Aorta (tissue), 5 donors: ENCODE measurements at regions not wholly inside any gene's neighbourhood (a gene's known extent, or its start where the extent isn't known, plus 50 kb on each side); places are given as distances from the start of the nearest gene placed in this dataset.
"Not testable (repeated sequence)": the region's sequence is repeated elsewhere in the genome, so short reads cannot be mapped to it uniquely, and the experiment has no call there.

ENCODE experiments used
- ATAC-seq: fragments of 200-7000 bp; cut with Tn5 transposase; one replicate; pipeline ENCODE4 v1.9.1; 2022; ENCODE audit warnings: moderate library complexity; ENCODE audit not compliant: low FRiP score
- DNase-seq, 2 donors: peaks; one replicate each; pipeline ENCODE4 v3.0.0-alpha.2; 2020
- H3K27ac ChIP-seq, 2 donors: one replicate each; pipeline ENCODE4 v1.5.1; 2013; ENCODE audit warnings: low read length in 2 of 2, mild to moderate bottlenecking in 2 of 2, moderate library complexity in 2 of 2, control low read depth in 1 of 2, inconsistent platforms in 1 of 2, low read depth in 1 of 2
- H3K27me3 ChIP-seq, 2 donors: one replicate each; pipeline ENCODE4 v1.6.1; 2013; ENCODE audit warnings: control low read depth in 1 of 2, low read length in 1 of 2, mild to moderate bottlenecking in 1 of 2, moderate library complexity in 1 of 2; ENCODE audit not compliant: insufficient read depth in 2 of 2, control insufficient read depth in 1 of 2
- H3K36me3 ChIP-seq, 2 donors: one replicate each; pipeline ENCODE4 v1.6.1; 2013; ENCODE audit warnings: control low read depth in 1 of 2, low read length in 1 of 2, mild to moderate bottlenecking in 1 of 2; ENCODE audit not compliant: insufficient read depth in 2 of 2, control insufficient read depth in 1 of 2
- H3K4me1 ChIP-seq, 2 donors: one replicate each; pipeline ENCODE4 v1.6.1; 2013; ENCODE audit warnings: low read length in 2 of 2, control low read depth in 1 of 2, mild to moderate bottlenecking in 1 of 2, moderate library complexity in 1 of 2; ENCODE audit not compliant: insufficient read depth in 2 of 2, control insufficient read depth in 1 of 2
- H3K4me3 ChIP-seq, 2 donors: one replicate each; pipeline ENCODE4 v1.5.1; 2013; ENCODE audit warnings: low read length in 2 of 2, control low read depth in 1 of 2, mild to moderate bottlenecking in 1 of 2
- H3K9me3 ChIP-seq: one replicate; pipeline ENCODE4 v1.6.1; 2013; ENCODE audit warnings: mild to moderate bottlenecking, low read length; ENCODE audit not compliant: control insufficient read depth
- WGBS, 2 donors: extraction: QIAGEN DNeasy Blood & Tissue Kit; methylation state at CpG; one replicate each; pipeline ENCODE4 v1.1.7; 2013; 5-methylcytosine and 5-hydroxymethylcytosine counted together
- intact Hi-C, 2 donors: fragments of 100-400 bp; cut with DNase I; formaldehyde crosslinking; loops; one replicate each; pipeline versions ENCODE4 v1.14.2 to v1.15.0; 2022
- donor health status: healthy with polysubstance abuse.
- donor health status: Bipolar disorder and iron deficiency.
- donor health status: DM: no; HTN: no; CAD: no.
- donor health status: DM: no; HTN: no; CAD: no.
- donor health status: DM: yes; HTN: yes; CAD: no.

- Histone ChIP-seq H3K27ac (no peak overlapping the region), H3K4me1 (no peaks in the 10 kb centered on the region), H3K27me3 (no peaks in the 10 kb centered on the region), H3K4me3 (no peak overlapping the region), H3K36me3 (no peaks in the 10 kb centered on the region), H3K9me3 (no peaks in the 10 kb centered on the region)
- 89 to 93% methylated on average over 2 of the region's 2 CpGs for whole genome bisulfite sequencing, 2 donors
- intact Hi-C loops: no loop called here
- DNase-seq (no peak), ATAC-seq (no peak)
These were observed 54.0 kb downstream of the MAP10 start for GRCh38 chr1:232859216-232859615.

GRCh38 chr1:232861107-232861506 is 55.9 kb downstream of the MAP10 start:
- intact Hi-C loops: no loop called here
- ATAC-seq (no peak), DNase-seq (no peak)
- WGBS, 2 donors: 86 to 90% methylated on average over 4 of the region's 4 CpGs
- Histone ChIP-seq H3K36me3 (no peaks in the 10 kb centered on the region), H3K27me3 (no peaks in the 10 kb centered on the region), H3K4me1 (no peaks in the 10 kb centered on the region), H3K4me3 (no peak overlapping the region), H3K9me3 (no peaks in the 10 kb centered on the region), H3K27ac (no peak overlapping the region)

GRCh38 chr1:232863544-232864275 is 58.5 kb downstream of the MAP10 start:
- WGBS, 2 donors: 85 to 86% methylated on average over 10 of the region's 10 CpGs
- no peak overlapping the region for H3K27ac ChIP-seq
- intact Hi-C loops: no loop called here
- H3K27me3 ChIP-seq: no peaks in the 10 kb centered on the region
- H3K4me1 ChIP-seq: no peaks in the 10 kb centered on the region
- ATAC-seq (no peak), DNase-seq (no peak)
- no peaks in the 10 kb centered on the region for H3K9me3 ChIP-seq
- no peaks in the 10 kb centered on the region for H3K36me3 ChIP-seq
- no peak overlapping the region for H3K4me3 ChIP-seq

- no peak overlapping the region for H3K27ac ChIP-seq
- ATAC-seq (no peak), DNase-seq (no peak)
- H3K36me3 ChIP-seq: no peaks in the 10 kb centered on the region
- 69 to 71% methylated on average over 9 of the region's 9 CpGs for WGBS, 2 donors
- H3K9me3 ChIP-seq: no peaks in the 10 kb centered on the region
- no peak overlapping the region for H3K4me3 ChIP-seq
- no peaks in the 10 kb centered on the region for H3K4me1 ChIP-seq
- no peaks in the 10 kb centered on the region for H3K27me3 ChIP-seq
- intact Hi-C loops: no loop called here
These were observed 60.1 kb downstream of the MAP10 start for GRCh38 chr1:232865102-232865931.

GRCh38 chr1:232868793-232869491 is 63.7 kb downstream of the MAP10 start:
- Histone ChIP-seq H3K4me3 (no peak overlapping the region), H3K4me1 (no peaks in the 10 kb centered on the region), H3K36me3 (no peaks in the 10 kb centered on the region), H3K9me3 (no peaks in the 10 kb centered on the region), H3K27ac (no peak overlapping the region), H3K27me3 (no peaks in the 10 kb centered on the region)
- WGBS, 2 donors: 58 to 63% methylated on average over 6 of the region's 6 CpGs
- DNase-seq: no peak
- intact Hi-C loops: no loop called here
- no peak for ATAC-seq

GRCh38 chr1:232871291-232871969 is 66.2 kb downstream of the MAP10 start:
- 95% methylated on average over 27 to 34 of the region's 34 CpGs for whole genome bisulfite sequencing, 2 donors
- intact Hi-C loops, H3K4me1 ChIP-seq, ATAC-seq, H3K36me3 ChIP-seq, H3K27ac ChIP-seq, H3K4me3 ChIP-seq, DNase-seq, H3K9me3 ChIP-seq, H3K27me3 ChIP-seq: not testable (repeated sequence)

- no peak overlapping the region for H3K4me3 ChIP-seq
- ATAC-seq (no peak), DNase-seq (no peak)
- no peak overlapping the region for H3K27ac ChIP-seq
- H3K9me3 ChIP-seq: no peaks in the 10 kb centered on the region
- WGBS, 2 donors: 93 to 98% methylated on average over 3 of the region's 3 CpGs
- intact Hi-C loops: no loop called here
- H3K36me3 ChIP-seq: no peaks in the 10 kb centered on the region
- H3K27me3 ChIP-seq: no peaks in the 10 kb centered on the region
- H3K4me1 ChIP-seq: no peaks in the 10 kb centered on the region
These were observed 67.1 kb downstream of the MAP10 start for GRCh38 chr1:232872284-232872683.

GRCh38 chr1:232872738-232873137 is 67.5 kb downstream of the MAP10 start:
- intact Hi-C loops: no loop called here
- no peaks in the 10 kb centered on the region for H3K4me1 ChIP-seq
- whole genome bisulfite sequencing, 2 donors: 86 to 88% methylated on average over 4 of the region's 4 CpGs

More at GRCh38 chr1:232872738-232873137, 67.5 kb downstream of the MAP10 start:
- no peaks in the 10 kb centered on the region for H3K36me3 ChIP-seq
- no peaks in the 10 kb centered on the region for H3K27me3 ChIP-seq
- no peak overlapping the region for H3K4me3 ChIP-seq
- no peaks in the 10 kb centered on the region for H3K9me3 ChIP-seq
- ATAC-seq: no peak
- DNase-seq: no peak
- no peak overlapping the region for H3K27ac ChIP-seq
